Epithelial cell of prostate (primary cell): ENCODE measurements at regions not wholly inside any gene's neighbourhood (a gene's known extent, or its start where the extent isn't known, plus 50 kb on each side); places are given as distances from the start of the nearest gene placed in this dataset.

Source experiments
- DNase-seq: peaks from one replicate; pipeline ENCODE4 v3.0.0-alpha.2; 2011; ENCODE audit warnings: low read depth, low spot score
- H3K27ac ChIP-seq: fragments of 450-650 bp; 2 replicates; pipeline ENCODE4 v1.5.1; 2017; ENCODE audit warnings: mild to moderate bottlenecking

DNA sequence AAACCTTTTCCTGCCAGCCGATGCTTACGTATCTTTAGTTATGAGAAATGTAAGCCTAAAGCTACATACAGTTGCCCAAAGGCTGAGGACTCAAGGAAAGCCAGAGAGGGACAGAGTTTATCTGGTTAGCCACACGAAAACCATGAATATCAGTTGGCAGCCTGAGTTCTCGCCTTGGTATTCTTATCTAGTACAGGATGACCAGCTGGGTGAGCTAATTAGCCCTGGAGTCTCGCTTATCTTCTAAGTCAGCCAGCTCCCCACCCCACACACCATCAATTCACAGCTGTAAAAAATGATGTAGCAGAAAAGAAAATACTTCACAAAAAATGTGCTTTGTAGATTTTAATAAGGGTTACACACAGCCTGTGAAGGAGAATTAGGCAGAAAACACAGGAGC is 617.5 kb upstream of the SOX11 start:
- H3K27ac ChIP-seq = no peak overlapping the region
- no peak for DNase-seq

DNA sequence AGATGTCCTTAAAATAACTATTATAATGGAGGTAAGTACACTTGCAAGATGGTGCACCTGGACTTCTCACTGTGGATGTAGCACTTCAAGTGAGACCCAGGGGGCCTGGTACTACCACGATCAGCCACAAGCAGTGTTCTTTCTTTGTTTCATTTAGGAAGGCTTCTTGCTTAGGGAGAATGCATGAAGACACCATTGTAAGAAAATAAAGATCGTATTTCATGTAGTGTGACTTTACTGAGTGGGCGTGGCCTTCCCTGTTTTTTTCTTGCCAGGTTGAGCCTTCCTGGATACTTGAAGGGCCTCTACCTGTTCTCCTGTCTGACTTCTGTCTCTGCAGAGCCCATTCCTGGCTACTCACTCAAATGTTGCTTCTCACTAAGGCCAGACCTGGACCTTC is 615.6 kb upstream of the SOX11 start:
- DNase-seq = no peak
- H3K27ac ChIP-seq = no peak overlapping the region

DNA sequence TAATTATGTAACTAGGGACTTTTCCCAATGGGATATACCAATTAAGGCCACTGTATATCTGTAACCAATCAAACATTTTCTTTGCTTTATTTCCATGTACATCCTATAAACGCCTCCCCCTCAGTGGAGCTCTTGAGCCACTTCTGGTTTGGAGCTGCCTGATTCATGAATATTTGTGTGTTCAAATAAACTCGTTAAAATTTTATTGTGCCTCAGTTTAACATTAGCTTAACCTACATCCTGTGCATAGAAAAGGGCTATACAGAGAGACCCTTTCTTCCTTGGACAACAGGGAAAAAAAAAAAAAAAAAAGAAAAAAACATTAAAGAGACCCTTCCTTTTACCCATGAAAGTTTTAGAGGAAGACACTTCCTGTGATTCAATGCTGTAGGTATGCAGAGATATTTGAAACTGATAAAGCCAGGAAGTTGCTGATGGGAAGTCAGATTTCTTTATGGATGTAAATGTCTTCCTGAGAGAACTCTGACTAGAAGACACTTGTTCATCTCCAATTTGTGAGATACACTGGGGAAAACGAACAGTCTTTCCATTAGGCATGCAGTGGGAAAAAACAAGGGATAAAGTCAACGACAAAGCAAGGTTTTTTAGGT is 614.6 kb upstream of the SOX11 start:
- DNase-seq = no peak
- peak overlapping the region; percentile 0 for H3K27ac ChIP-seq

DNA sequence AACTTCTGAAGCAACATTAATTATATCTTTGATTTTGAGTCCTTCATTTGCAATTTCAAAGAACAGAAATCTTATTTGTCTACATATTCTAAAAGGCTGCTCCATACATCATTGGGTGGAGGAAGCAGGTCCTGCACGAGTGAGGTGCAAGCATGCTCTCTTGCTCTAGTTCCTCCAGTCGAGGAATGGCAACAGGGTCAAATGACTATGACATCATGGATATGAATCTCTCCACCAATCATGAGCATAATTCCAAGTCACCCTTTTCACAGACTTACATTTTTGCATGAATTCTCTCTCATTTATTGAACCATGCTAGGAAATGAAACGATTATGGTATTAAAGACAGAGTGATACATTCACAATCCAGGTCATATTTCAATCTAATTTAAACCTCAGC is 608.8 kb upstream of the SOX11 start:
- no peak for DNase-seq
- H3K27ac ChIP-seq = no peak overlapping the region

DNA sequence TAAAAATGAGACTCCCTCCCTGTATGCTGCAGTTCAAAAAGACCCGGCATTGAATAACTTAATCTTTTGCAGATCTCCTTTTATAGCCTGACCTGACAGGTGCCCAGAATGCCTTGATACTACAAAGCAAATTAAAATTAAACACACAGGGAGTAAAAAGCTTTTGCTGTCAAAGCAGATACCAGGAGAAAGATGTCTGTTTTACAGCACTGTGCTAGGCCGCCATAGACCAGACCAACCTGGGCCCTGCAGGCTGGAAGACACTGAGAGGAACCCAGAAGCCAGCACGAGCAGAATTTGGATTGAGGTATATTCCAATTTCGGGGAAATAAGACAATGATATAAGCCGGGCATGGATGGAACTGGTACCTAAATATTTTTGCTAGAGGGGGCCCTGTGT is 602.8 kb upstream of the SOX11 start:
- H3K27ac ChIP-seq = no peak overlapping the region
- DNase-seq = no peak

DNA sequence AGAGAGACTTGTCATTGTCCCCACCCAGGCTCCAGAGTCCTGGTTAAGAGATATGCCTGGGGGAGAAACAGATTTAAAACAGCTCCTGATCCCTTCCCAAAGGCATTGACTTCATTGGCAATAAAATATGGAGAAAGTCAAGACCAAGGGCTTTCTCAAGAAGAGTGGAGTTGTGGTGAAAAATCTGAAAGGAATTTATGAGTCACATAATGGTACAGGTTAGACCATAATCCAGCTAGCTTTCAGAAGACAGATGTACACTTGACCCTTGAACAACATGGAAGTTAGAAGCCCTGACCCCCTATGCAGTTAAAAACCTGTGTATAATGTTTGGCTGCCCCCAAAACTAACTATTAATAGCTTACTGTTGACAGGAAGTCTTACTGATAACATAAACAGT is 599.1 kb upstream of the SOX11 start:
- no peak overlapping the region for H3K27ac ChIP-seq
- no peak for DNase-seq

DNA sequence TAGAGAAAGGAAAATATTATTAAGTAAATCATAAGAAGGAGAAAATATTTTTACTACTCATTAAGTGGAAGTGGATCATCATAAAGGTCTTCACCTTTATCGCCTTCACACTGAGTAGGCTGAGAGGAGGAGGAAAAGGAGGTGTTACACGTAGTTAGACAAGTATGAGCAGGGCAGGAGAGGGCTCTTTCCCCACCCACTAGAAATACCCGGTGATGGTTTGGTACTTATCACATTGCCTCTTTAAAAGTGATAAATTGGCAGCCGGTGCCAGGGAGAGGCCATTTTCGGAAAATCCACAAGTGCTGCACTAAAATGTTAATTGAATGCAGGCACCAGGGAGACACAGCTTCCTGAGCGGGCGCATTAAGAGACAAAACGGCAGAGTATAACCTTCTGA is 598.7 kb upstream of the SOX11 start:
- H3K27ac ChIP-seq = no peak overlapping the region
- DNase-seq = no peak

DNA sequence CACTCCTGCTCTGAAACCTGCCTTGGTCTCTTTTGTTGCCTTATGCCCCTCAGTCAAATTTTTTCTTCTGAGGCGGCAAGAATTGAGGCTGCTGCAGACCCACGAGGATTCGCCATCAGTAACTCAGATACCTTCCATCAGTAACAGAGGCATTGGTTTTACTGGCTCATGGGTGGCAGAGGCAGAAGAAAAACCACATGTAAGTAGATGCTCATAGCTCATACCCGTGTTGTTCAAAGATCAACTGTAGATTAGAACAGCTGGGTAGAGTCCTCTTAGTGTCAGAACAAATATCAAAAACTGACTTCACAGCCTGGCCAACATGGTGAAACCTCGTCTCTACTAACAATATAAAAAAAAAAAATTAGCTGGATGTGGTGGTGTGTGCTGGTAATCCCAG is 598.0 kb upstream of the SOX11 start:
- H3K27ac ChIP-seq = no peak overlapping the region
- DNase-seq = no peak

DNA sequence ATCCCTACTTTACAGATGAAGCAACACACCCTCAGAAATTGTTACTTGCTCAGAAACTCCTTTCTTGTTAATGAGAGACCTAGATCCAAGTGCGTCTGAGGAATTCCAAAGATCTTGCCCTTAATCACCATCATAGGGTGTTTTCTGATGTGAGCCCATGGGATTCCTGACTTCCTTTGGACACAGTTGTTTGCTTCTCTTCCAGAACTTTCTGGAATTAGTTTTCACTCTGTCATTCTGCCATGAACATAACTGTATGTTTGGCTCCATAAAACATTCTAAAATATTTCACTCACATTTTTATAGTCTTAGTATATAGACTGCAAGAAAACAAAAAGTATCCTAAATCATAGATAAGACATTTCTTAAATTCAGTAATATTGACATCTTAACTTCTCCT is 593.9 kb upstream of the SOX11 start:
- H3K27ac ChIP-seq = no peak overlapping the region
- no peak for DNase-seq

DNA sequence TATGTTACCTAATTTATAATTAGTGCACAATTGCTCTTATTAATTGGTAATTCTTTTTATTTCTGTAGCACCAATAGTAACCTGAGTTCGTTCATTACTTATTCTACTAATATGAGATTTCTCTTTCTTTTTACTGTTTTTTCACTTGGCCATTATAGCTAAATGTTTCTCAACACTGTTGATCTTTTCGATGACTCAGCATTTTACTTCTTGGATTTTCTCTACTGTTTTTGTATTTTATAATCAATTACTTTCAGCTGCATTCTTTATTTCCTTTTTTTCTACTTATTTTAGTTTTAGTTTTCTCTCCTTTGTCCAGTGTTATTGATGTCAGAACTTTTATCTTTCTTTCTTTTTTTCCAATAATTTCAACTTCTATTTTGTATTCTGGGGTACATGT is 589.4 kb upstream of the SOX11 start:
- no peak for DNase-seq
- H3K27ac ChIP-seq = no peak overlapping the region

DNA sequence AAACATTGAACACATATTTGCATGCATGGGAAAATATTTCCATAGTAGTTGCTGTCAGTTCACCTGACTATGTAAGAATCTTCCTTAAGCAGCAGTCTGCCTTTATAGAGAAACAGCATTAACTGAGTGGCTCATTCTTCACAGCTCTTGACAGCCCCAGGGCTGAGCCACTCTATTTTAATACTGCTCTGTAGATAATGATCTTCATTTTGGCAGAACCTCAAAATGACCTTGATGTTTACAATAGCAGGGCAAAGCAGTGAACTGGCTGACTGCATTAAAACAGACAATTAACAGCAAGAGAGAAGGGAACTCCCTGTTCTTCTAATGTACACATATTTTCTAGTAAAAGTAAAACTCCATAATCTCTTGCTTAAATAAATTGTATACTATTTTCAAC is 580.6 kb upstream of the SOX11 start:
- H3K27ac ChIP-seq = no peak overlapping the region
- DNase-seq = peak; percentile 18

DNA sequence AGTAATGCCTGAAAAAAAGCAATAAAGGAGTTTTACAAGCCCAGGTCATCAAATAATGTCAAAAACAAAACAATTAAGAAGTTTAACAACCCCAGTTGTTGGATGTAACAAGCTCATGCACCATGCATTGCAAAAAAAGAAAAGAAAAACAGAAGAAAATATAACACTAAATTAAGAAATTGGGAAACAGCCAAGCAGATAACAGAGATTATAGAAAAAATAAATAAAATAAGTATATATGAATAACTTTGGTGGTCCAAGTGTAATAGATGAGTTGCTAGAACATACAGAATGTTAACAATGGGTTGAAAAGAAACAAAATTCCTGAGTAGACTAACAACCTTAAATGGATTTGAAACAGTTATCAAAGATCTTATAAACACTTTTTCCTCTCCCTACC is 573.1 kb upstream of the SOX11 start:
- H3K27ac ChIP-seq = no peak overlapping the region
- no peak for DNase-seq

DNA sequence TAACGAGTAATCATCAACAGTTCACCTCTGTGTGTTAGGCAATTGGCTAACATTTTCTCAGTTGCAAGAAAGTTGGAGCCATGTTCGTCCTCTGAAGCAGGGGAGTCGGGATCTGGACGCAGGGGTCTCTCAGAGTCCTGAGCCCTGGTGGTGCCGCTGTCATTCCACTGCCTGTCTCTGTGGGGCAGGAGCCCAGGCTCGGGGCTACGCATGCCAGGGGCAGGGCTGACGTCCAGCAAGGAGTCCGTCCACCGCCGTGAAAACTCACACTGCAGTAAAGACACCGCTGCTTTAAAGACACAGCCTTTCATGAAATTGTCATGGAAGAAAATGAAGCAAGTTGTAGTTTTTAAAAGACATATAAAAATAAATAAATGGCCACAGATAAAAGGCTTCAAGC is 571.1 kb upstream of the SOX11 start:
- DNase-seq = no peak
- H3K27ac ChIP-seq = no peak overlapping the region

DNA sequence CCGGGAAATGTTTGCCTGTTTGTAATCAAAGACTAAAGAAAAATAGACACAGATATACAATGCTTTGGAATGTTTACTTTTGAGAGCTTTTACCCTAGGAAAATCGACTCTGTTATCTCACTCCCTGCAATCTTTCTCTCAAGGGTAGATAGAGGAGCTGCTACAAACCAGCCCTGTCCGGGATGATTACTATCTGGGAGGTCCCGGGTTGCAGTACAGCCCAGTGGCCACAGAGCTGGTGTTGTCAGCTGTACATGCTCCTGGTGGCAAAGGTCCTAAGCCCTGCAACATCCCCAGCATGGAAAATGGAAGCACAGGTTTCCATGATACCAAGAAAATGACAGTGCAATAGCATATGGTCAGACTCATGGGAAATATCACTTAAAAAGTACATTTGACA is 570.5 kb upstream of the SOX11 start:
- no peak for DNase-seq
- no peak overlapping the region for H3K27ac ChIP-seq

DNA sequence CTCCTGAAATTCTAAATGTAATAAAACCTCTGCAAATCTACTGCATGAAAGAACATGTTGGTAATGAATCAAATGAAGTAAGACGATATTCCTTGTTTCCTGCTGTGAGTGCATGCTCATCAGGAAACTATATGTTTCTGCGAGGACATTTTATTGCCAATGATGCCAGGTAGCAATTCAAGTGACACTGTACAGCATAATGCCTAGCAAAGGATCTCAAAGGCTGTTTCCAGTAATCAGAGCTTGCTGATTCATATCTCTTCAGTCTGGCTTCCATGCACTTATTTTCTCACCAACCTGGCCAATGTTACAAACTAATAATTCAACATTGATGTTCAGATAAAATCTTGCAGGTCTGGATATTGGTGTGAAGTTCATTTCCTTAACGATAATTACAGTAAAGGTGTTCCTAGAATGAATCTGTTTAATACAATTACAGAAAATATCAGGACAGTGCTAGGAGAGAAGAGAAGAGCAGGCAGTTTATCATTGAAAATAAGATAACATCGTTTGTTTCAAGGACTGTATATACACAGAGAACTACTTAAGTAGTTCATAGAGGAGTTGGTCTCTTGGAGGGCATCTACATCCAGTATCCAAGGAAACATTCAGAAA is 568.5 kb upstream of the SOX11 start:
- H3K27ac ChIP-seq = no peak overlapping the region
- no peak for DNase-seq

DNA sequence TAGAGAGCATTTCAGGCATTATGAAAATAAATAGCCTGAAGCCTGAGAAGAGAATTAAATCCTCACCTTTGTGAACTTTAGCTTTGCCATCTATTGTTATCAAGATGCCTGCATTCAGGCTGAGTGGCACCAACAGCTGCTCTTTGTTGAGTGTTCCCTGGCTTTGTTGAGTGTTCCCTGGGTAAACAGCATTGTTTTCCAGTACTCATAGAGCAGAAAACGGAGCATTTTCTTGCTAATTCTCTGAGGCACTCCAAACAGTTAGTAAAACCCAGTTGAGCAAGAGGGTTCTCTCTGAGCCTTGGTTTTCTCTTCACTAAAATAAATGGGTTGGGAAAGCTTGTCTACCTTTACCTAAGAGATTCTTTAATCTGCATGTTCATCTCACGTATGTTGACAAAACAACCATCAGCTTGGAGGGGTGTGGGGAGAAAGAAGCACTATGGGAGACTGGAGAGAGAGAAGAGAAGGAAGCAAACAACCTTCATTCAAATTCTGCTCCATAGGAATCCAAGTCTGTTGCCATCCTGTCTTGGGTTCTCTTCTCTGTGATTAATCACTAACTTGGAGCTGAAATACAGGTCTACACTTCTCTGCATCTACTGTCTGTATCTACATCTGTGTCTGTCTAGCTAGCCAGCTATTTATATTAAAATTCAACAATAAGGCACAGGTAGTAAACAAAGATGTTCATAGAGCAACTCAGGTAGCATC is 567.0 kb upstream of the SOX11 start:
- no peak for DNase-seq
- H3K27ac ChIP-seq = no peak overlapping the region

DNA sequence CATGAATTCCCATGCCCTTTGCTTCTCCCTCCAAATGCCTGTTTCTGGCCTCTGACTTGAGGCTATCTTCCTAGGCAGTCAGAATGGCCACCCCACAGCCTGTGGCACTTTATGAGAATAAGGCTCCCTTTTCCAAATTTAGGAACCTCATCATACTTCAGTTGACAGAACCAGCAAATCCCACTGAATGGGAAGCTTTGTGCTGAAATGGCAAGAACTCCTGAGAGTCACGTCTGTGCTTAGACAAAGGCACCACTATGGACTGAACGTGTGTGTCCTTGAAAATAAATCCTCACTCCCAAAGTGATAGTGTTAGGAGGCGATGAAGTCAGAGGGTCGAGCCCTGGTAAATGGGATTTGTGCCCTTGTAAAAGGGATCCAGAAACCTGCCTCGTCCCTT is 559.9 kb upstream of the SOX11 start:
- no peak for DNase-seq
- no peak overlapping the region for H3K27ac ChIP-seq

DNA sequence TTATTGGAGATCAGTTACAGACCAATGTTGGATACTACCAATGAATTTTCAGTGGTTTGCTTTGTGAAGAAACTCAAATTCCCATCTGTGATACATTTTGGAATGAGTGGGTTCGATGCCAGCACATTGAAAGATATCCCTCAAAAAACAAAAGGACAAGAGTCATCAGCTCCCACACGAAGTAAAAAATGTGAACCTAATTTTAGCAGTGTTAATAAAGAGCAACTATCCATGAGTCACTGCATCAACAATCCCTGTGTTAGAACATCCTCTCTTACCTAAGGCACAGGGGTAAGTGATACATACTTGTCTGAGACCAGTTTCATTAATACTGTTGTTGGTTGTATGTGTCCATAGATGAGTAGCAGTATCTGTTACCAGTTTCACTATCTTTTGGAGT is 551.8 kb upstream of the SOX11 start:
- no peak overlapping the region for H3K27ac ChIP-seq
- peak; percentile 80 for DNase-seq

DNA sequence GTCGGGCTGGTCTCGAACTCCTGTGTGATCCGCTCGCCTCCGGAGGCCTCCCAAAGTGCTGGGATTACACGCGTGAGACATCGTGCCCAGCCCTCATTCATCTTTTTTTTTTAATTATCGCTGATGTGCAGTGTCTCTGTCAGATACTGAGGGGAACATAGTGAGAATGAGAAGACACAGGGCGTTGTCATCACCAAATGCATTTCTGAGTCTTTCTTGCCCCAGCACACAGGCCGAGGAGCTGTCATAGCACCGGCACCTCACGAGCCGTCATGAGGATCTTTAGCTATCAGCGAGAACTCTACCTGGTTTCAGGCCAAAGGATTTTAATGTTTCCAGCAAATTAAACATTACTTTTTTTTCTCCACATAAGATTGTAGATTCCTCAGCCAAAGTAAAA is 548.0 kb upstream of the SOX11 start:
- H3K27ac ChIP-seq = no peak overlapping the region
- no peak for DNase-seq

DNA sequence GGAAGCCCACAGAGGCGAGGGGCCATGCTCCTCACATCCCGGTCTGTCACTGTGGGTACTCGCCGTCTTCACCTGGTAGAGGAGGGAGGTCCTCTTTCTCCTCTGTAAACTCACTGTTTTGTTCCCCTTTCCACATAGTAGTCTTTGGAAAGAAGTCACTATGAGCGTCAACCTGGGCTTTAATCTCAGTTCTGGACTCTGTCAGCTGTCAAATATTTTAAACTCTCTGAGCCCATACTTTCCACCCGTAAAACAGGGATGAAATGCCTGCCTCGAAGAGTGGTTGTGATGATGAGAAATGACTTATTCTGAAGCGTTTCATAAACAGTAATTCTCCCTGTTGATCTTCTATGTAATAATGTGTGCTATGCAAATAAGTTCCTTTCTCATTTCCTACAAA is 547.1 kb upstream of the SOX11 start:
- no peak for DNase-seq
- H3K27ac ChIP-seq = no peak overlapping the region

DNA sequence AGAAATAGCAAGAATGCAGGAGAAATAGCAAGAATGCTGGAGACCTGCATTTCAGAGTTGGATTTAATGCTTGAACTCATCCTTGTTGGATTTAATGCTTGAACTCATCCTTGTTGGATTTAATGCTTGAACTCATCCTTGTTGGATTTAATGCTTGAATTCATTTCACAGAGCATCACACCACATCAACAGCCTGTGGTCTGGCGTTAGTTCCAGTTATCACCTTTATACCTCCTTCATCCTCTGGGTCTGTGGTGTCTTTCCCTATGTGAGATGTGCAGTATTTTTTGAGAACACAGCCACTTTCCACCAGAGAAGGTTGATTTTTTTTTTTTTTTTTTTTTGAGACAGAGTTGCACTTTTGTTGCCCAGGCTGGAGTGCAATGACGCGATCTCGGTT is 546.4 kb upstream of the SOX11 start:
- H3K27ac ChIP-seq = no peak overlapping the region
- DNase-seq = no peak
